Nephron progenitor cell (in vitro differentiated cells): ENCODE measurements at regions not wholly inside any gene's neighbourhood (a gene's known extent, or its start where the extent isn't known, plus 50 kb on each side); places are given as distances from the start of the nearest gene placed in this dataset.

Experiments used
- DNase-seq: peaks from one replicate; pipeline ENCODE4 v3.0.0; 2021
- H3K27ac Mint-ChIP-seq: 2 replicates; pipeline ENCODE4 v1.8.0; 2021; ENCODE audit warnings: mild to moderate bottlenecking, moderate library complexity, mixed read lengths
- H3K27me3 Mint-ChIP-seq: 2 replicates; pipeline ENCODE4 v1.8.0; 2021; ENCODE audit warnings: mild to moderate bottlenecking, low read depth, mixed read lengths; ENCODE audit not compliant: poor library complexity
- H3K36me3 Mint-ChIP-seq: 2 replicates; pipeline ENCODE4 v1.8.0; 2021; ENCODE audit warnings: low read depth, mixed read lengths
- H3K4me1 Mint-ChIP-seq: 2 replicates; pipeline ENCODE4 v1.8.0; 2021; ENCODE audit warnings: mixed read lengths
- H3K4me3 Mint-ChIP-seq: 2 replicates; pipeline ENCODE4 v1.8.0; 2021; ENCODE audit warnings: mild to moderate bottlenecking, moderate library complexity, mixed read lengths
- H3K9me3 Mint-ChIP-seq: 2 replicates; pipeline ENCODE4 v1.8.0; 2021; ENCODE audit warnings: mild to moderate bottlenecking, moderate library complexity, mixed read lengths
- TF ChIP-seq, protein P1 (sequence below): fragments of 200-600 bp; sonication (generic); IDR thresholded peaks from 2 replicates; pipeline ENCODE4 v1.5.0; 2021; ENCODE audit warnings: antibody characterized with exemption

DNA sequence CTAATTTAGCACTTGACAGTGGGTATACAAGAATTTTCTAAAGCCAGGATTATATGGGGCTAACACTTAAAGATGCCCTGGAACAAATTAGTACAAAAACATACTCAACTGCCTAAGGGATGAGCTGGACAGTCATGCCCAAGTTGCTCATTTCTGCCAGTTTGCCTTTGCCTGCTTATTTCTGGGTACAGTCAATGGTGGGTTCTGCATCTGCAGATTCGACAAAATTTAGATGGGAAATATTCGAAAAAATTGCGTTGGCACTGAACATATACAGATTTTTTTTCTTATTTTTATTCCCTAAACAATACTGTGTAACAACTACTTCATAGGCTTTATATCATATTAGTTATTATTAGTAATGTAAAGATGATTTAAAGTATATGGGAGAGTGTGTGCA, 591.9 kb downstream of the EPM2A start:
- DNase-seq: no peak
- Mint-ChIP-seq H3K27me3 (no peaks in the 10 kb centered on the region), H3K4me1 (peaks cover 35% of the 10 kb centered on the region), H3K27ac (no peak overlapping the region), H3K36me3 (no peaks in the 10 kb centered on the region), H3K4me3 (no peak overlapping the region), H3K9me3 (no peaks in the 10 kb centered on the region)
- TF ChIP-seq, protein P1, sequence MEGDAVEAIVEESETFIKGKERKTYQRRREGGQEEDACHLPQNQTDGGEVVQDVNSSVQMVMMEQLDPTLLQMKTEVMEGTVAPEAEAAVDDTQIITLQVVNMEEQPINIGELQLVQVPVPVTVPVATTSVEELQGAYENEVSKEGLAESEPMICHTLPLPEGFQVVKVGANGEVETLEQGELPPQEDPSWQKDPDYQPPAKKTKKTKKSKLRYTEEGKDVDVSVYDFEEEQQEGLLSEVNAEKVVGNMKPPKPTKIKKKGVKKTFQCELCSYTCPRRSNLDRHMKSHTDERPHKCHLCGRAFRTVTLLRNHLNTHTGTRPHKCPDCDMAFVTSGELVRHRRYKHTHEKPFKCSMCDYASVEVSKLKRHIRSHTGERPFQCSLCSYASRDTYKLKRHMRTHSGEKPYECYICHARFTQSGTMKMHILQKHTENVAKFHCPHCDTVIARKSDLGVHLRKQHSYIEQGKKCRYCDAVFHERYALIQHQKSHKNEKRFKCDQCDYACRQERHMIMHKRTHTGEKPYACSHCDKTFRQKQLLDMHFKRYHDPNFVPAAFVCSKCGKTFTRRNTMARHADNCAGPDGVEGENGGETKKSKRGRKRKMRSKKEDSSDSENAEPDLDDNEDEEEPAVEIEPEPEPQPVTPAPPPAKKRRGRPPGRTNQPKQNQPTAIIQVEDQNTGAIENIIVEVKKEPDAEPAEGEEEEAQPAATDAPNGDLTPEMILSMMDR: no peak

DNA sequence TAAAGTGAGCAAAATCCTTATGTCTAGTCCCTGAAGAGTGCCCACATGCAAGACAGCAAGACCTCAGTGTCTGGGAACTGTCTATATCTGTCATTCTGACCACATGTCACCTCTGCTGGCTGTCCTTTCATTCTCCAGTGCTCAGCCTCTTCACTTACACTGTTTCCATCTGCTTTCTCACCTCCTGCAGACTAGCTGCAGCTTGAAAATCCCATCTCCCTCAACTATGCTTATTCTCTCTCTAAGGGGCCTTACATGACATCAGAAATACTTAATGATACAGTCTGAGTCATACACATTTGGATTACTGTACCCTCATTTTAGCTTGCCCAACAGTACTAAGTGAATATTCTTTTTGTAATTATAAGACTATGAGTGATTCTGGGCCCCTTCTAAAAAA, 587.8 kb downstream of the EPM2A start:
- no peaks in the 10 kb centered on the region for H3K36me3 Mint-ChIP-seq
- no peak overlapping the region for H3K27ac Mint-ChIP-seq
- H3K4me3 Mint-ChIP-seq: no peak overlapping the region
- TF ChIP-seq, protein P1: no peak
- H3K27me3 Mint-ChIP-seq: no peaks in the 10 kb centered on the region
- no peaks in the 10 kb centered on the region for H3K9me3 Mint-ChIP-seq
- no peak for DNase-seq
- H3K4me1 Mint-ChIP-seq: peaks cover 13% of the 10 kb centered on the region

DNA sequence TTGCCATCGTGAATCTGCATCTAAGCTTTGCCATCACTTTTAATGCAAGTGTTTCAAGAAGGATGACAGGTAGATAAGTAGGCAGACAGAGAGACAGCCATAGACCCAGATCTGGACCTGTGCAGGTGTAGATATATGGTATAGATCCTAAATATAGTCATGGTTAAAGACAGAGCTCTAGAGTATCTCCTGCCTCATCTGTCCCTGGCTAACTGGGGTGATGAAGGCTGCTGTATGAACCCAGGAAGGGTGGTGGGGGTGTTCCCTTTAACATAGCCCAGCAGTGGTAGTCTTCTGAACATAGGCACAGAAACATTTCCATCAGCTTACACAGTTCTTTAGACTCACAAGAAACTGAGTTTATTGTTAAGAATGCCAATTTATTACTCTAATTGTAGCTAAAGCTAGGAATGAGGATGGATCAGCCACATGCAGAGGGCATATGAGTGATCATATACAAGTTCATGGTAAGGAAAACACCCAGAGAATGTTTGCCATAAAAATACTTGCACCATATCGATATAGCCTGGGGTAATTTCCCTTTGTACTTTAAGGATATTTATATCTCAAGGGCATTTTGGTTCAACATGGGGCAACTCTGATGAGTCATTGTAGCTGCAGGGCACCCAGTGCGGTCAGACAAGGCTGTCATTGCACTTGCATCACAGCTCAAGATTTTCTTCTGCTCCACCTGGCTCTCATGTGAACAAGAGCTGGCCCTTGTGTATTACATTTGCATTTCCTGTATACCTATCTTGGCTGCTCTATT, 587.2 kb downstream of the EPM2A start:
- no peak for DNase-seq
- H3K4me3 Mint-ChIP-seq: no peak overlapping the region
- TF ChIP-seq, protein P1: no peak
- H3K27ac Mint-ChIP-seq: no peak overlapping the region
- no peaks in the 10 kb centered on the region for H3K27me3 Mint-ChIP-seq
- peaks cover 13% of the 10 kb centered on the region for H3K4me1 Mint-ChIP-seq
- no peaks in the 10 kb centered on the region for H3K36me3 Mint-ChIP-seq
- no peaks in the 10 kb centered on the region for H3K9me3 Mint-ChIP-seq

DNA sequence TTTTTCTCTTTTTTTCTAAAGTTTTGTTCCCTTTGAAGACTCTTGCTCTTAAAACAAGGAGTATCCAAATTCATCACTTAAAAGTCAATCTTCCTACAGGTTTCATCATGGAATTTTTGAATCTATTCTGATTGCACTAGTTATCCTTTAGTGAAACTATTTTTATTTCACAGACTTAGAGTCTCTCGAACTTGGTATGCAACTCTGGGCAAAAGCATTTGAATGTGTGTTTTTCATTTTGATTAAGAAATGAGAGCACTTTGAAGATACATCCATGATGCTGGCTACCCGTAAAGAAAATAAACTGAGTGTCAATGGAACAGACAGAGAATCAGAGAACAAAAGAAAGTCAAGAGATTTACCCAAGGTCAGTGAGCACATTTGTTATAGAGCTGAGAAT, 586.5 kb downstream of the EPM2A start:
- H3K4me1 Mint-ChIP-seq: peaks cover 13% of the 10 kb centered on the region
- H3K9me3 Mint-ChIP-seq: no peaks in the 10 kb centered on the region
- DNase-seq: no peak
- H3K27me3 Mint-ChIP-seq: no peaks in the 10 kb centered on the region
- H3K4me3 Mint-ChIP-seq: no peak overlapping the region
- H3K36me3 Mint-ChIP-seq: no peaks in the 10 kb centered on the region
- TF ChIP-seq, protein P1: no peak
- H3K27ac Mint-ChIP-seq: no peak overlapping the region

DNA sequence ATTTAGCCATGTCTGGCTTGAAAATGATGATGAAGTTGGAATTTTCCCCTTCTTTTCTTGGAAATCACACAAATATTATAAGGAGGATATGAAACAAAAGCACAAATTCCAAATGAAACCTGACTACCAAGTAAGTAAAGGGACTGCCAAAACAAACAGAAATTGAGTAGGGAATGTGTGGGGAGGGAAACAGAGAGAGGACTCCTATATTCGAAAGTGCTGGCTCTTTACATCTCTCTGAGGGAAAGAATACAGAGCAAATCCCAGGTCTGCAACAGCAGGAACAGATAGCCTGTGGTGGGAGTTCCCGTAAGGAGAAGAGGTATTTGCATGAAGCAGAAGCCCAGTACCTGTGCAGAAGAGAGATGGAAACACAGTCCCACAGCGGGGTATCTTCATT, 583.7 kb downstream of the EPM2A start:
- Mint-ChIP-seq H3K9me3 (peaks cover 3% of the 10 kb centered on the region), H3K27me3 (no peaks in the 10 kb centered on the region), H3K4me1 (peaks cover 18% of the 10 kb centered on the region), H3K36me3 (no peaks in the 10 kb centered on the region), H3K27ac (no peak overlapping the region), H3K4me3 (no peak overlapping the region)
- no peak for DNase-seq
- TF ChIP-seq, protein P1: no peak

DNA sequence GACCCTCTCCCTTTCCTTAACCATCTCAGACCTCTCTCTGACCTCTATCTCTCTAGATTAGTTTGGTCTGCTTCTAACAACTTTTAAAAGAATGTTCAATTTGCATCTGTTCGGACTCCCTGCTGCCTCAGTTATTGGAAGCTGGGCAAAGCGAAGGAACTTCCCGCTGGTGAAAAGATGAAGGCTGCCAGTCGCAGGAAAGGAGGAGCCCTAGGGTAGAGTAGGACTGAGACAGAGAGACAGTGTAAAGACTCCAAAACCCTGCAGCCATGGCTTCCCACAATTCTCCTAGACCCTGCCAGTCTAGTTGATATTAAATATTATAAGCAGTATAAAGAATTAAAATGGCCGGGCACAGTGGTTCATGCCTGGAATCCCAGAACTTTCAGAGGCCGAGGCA, 581.8 kb downstream of the EPM2A start:
- no peak for DNase-seq
- TF ChIP-seq, protein P1: no peak
- peaks cover 19% of the 10 kb centered on the region for H3K4me1 Mint-ChIP-seq
- no peak overlapping the region for H3K4me3 Mint-ChIP-seq
- H3K27me3 Mint-ChIP-seq: no peaks in the 10 kb centered on the region
- H3K9me3 Mint-ChIP-seq: peaks cover 17% of the 10 kb centered on the region
- peaks cover 2% of the 10 kb centered on the region for H3K36me3 Mint-ChIP-seq
- H3K27ac Mint-ChIP-seq: peak overlapping the region; percentile 76
